Nephron (organoid): ENCODE measurements at regions not wholly inside any gene's neighbourhood (a gene's known extent, or its start where the extent isn't known, plus 50 kb on each side); places are given as distances from the start of the nearest gene placed in this dataset.

ENCODE experiments used
- H3K27ac Mint-ChIP-seq, 3 experiments: 2 replicates each; pipeline ENCODE4 v1.8.0; 2020; ENCODE audit warnings: mixed read lengths in 3 of 3, mild to moderate bottlenecking in 2 of 3, moderate library complexity in 1 of 3
- H3K27me3 Mint-ChIP-seq: 2 replicates; pipeline ENCODE4 v1.8.0; 2021; ENCODE audit warnings: low read depth, mild to moderate bottlenecking, moderate library complexity, mixed read lengths
- H3K36me3 Mint-ChIP-seq: 2 replicates; pipeline ENCODE4 v1.8.0; 2020; ENCODE audit warnings: low read depth, mixed read lengths
- H3K4me1 Mint-ChIP-seq: 2 replicates; pipeline ENCODE4 v1.8.0; 2020; ENCODE audit warnings: mixed read lengths
- H3K4me3 Mint-ChIP-seq, 3 experiments: 2 replicates each; pipeline ENCODE4 v1.8.0; 2020; ENCODE audit warnings: mild to moderate bottlenecking in 3 of 3, mixed read lengths in 3 of 3, moderate library complexity in 2 of 3
- H3K9me3 Mint-ChIP-seq: 2 replicates; pipeline ENCODE4 v1.8.0; 2020; ENCODE audit warnings: mixed read lengths
- CTCF ChIP-seq, 3 experiments: fragments of 200-600 bp; sonication (generic); IDR thresholded peaks; one replicate each; pipeline ENCODE4 v1.5.0; 2021; ENCODE audit warnings: antibody characterized with exemption in 3 of 3; ENCODE audit not compliant: unreplicated experiment in 3 of 3

- peaks cover 5% of the 10 kb centered on the region for H3K4me1 Mint-ChIP-seq
- peaks cover 14% of the 10 kb centered on the region for H3K27me3 Mint-ChIP-seq
- H3K9me3 Mint-ChIP-seq = peaks cover 10% of the 10 kb centered on the region
- H3K4me3 Mint-ChIP-seq = no peak overlapping the region
- TF ChIP-seq CTCF (IDR thresholded peaks at IDR 0.05; ENCODE audit: unreplicated experiment in 3 of 3) = no peak
- no peak overlapping the region for H3K27ac Mint-ChIP-seq
- no peaks in the 10 kb centered on the region for H3K36me3 Mint-ChIP-seq
Observed at GRCh38 chr1:208513799-208514198, 269.6 kb upstream of the PLXNA2 start.

- TF ChIP-seq CTCF (IDR thresholded peaks at IDR 0.05; ENCODE audit: unreplicated experiment in 3 of 3) = no peak
- H3K27ac Mint-ChIP-seq = no peak overlapping the region
- peaks cover 14% of the 10 kb centered on the region for H3K27me3 Mint-ChIP-seq
- peaks cover 13% of the 10 kb centered on the region for H3K9me3 Mint-ChIP-seq
- no peaks in the 10 kb centered on the region for H3K36me3 Mint-ChIP-seq
- H3K4me3 Mint-ChIP-seq = no peak overlapping the region
- H3K4me1 Mint-ChIP-seq = peaks cover 5% of the 10 kb centered on the region
Observed at GRCh38 chr1:208515129-208515528, 270.9 kb upstream of the PLXNA2 start.

- Mint-ChIP-seq H3K27ac (no peak overlapping the region), H3K4me3 (no peak overlapping the region), H3K36me3 (no peaks in the 10 kb centered on the region), H3K4me1 (no peaks in the 10 kb centered on the region), H3K27me3 (peaks cover 4% of the 10 kb centered on the region), H3K9me3 (peaks cover 13% of the 10 kb centered on the region)
- no peak for TF ChIP-seq CTCF (IDR thresholded peaks at IDR 0.05; ENCODE audit: unreplicated experiment in 3 of 3)
Observed at GRCh38 chr1:208516780-208517179, 272.6 kb upstream of the PLXNA2 start.

GRCh38 chr1:208520438-208521099 lies 276.4 kb upstream of the PLXNA2 start:
- peaks cover 11% of the 10 kb centered on the region for H3K9me3 Mint-ChIP-seq
- TF ChIP-seq CTCF (IDR thresholded peaks at IDR 0.05; ENCODE audit: unreplicated experiment in 3 of 3) = no peak
- H3K4me3 Mint-ChIP-seq = no peak overlapping the region
- no peaks in the 10 kb centered on the region for H3K27me3 Mint-ChIP-seq
- H3K36me3 Mint-ChIP-seq = no peaks in the 10 kb centered on the region
- H3K27ac Mint-ChIP-seq = no peak overlapping the region
- peaks cover 8% of the 10 kb centered on the region for H3K4me1 Mint-ChIP-seq

- Mint-ChIP-seq H3K4me1 (peaks cover 17% of the 10 kb centered on the region), H3K4me3 (no peak overlapping the region)
Observed at GRCh38 chr1:208521534-208521933, 277.4 kb upstream of the PLXNA2 start.

More at GRCh38 chr1:208521534-208521933, 277.4 kb upstream of the PLXNA2 start:
- H3K27me3 Mint-ChIP-seq = no peaks in the 10 kb centered on the region
- H3K9me3 Mint-ChIP-seq = peaks cover 9% of the 10 kb centered on the region
- TF ChIP-seq CTCF (IDR thresholded peaks at IDR 0.05; ENCODE audit: unreplicated experiment in 3 of 3) = no peak
- no peaks in the 10 kb centered on the region for H3K36me3 Mint-ChIP-seq
- no peak overlapping the region for H3K27ac Mint-ChIP-seq
